Memory B cell (primary cell): ENCODE measurements at regions not wholly inside any gene's neighbourhood (a gene's known extent, or its start where the extent isn't known, plus 50 kb on each side); places are given as distances from the start of the nearest gene placed in this dataset.

Source experiments
- ATAC-seq: fragments of 150-1000 bp; cut with Tn5 transposase; 2 replicates; pipeline ENCODE4 v1.10.0; 2021; ENCODE audit warnings: low read depth, mild to moderate bottlenecking, moderate library complexity
- DNase-seq, 2 donors: peaks; one replicate each; pipeline ENCODE4 v3.0.0; 2022; ENCODE audit warnings: low spot score in 2 of 2
- H3K27ac Mint-ChIP-seq: one replicate; pipeline ENCODE4 v1.8.0; 2022; ENCODE audit warnings: mild to moderate bottlenecking, moderate library complexity, mixed read lengths
- H3K27me3 Mint-ChIP-seq: one replicate; pipeline ENCODE4 v1.8.0; 2022; ENCODE audit warnings: mixed read lengths
- H3K36me3 Mint-ChIP-seq: one replicate; pipeline ENCODE4 v1.8.0; 2022; ENCODE audit warnings: mild to moderate bottlenecking, mixed read lengths
- H3K4me1 Mint-ChIP-seq: one replicate; pipeline ENCODE4 v1.8.0; 2022; ENCODE audit warnings: mixed read lengths
- H3K4me3 Mint-ChIP-seq: one replicate; pipeline ENCODE4 v1.8.0; 2022; ENCODE audit warnings: mild to moderate bottlenecking, moderate library complexity, mixed read lengths
- H3K9me3 Mint-ChIP-seq: one replicate; pipeline ENCODE4 v1.8.0; 2022; ENCODE audit warnings: mixed read lengths

DNA sequence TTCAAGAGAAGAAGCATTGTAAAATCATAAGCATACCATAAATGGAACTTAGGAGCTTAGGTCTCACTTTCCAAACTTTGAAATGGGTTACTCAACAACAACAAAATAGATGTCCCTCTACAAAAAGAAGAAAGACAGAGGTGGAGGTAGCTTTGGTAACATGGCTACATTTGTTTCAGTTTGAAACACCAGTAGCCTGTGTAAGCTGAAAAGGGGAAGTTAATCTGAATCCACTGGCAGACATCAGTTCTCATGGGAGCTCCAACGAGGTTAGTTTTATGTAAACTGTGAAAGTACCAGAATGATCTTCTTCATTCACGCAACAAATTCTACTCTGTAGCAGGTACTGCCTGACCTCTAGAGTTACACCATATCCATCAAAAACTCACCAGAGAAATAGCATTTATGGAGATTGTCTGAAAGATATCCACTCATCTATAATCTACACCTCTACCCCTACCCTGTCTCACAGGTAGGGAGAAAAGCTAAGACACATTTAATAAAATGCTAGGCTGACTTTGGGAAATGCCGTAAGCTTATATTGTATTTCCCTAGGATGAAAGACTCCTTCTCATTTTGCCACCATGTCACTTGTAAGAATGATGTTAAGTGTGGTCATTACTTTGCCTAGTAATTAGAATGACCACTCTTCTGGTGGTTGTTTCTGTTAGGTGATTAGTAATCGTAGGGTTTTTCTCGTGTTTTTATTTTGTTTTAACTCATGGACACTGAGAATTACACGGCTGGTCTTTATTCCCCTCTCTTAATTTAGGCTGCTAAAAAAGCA lies 224.1 kb downstream of the ASCL1 start:
- peak overlapping the region; percentile 31 for H3K4me3 Mint-ChIP-seq
- DNase-seq: peak in 1 of 2 donors; percentile 37
- peaks cover 2% of the 10 kb centered on the region for H3K9me3 Mint-ChIP-seq
- peaks cover 11% of the 10 kb centered on the region for H3K4me1 Mint-ChIP-seq
- H3K27me3 Mint-ChIP-seq: no peaks in the 10 kb centered on the region
- no peak overlapping the region for H3K27ac Mint-ChIP-seq
- H3K36me3 Mint-ChIP-seq: no peaks in the 10 kb centered on the region
- ATAC-seq: peak; percentile 98

DNA sequence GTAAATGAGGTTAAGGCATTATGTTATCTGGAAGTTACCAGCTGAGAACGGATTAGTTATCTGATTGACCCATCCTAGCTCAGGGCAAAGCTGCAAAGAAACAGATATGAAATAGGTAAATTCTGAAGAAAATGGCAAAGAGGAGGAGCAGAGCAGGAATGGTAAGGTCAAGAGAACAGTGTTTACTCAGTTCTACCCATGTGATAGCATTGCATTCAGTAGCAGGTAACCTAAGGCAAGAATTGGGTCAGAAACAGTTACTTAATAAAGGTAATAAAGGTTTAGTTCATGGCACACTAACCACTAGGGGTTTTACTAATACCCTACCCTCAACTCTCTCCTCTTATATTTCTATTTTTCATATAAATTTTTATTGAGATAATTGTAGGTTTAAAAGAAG lies 224.8 kb downstream of the ASCL1 start:
- Mint-ChIP-seq H3K9me3 (peaks cover 2% of the 10 kb centered on the region), H3K36me3 (no peaks in the 10 kb centered on the region), H3K4me3 (no peak overlapping the region), H3K27me3 (no peaks in the 10 kb centered on the region), H3K4me1 (peaks cover 11% of the 10 kb centered on the region), H3K27ac (no peak overlapping the region)
- no peak for ATAC-seq
- DNase-seq: no peak

DNA sequence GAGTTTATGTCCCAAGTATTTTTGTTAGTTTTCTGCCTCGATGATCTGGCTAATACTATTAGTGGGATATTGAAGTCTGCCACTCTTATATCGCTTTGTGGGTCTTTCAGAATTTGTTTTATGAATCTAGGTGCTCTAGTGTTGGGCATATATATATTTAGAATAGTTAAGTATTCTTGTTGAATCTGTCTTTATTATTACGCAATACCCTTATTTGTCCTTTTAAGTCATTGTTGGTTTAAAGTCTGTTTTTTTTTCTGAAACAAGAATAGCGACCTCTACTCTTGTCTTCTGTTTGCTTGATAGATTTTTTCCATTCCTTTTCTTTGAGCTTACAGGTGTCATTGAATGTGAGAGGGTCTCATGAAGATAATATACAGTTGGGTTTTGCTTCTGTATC lies 239.0 kb downstream of the ASCL1 start:
- ATAC-seq: no peak
- H3K4me3 Mint-ChIP-seq: no peak overlapping the region

GRCh38 chr12:103197725-103198388 lies 240.4 kb downstream of the ASCL1 start:
- ATAC-seq (no peak), DNase-seq (no peak)
- Mint-ChIP-seq H3K9me3 (peaks cover 6% of the 10 kb centered on the region), H3K4me1 (no peaks in the 10 kb centered on the region), H3K36me3 (peaks cover 2% of the 10 kb centered on the region), H3K27me3 (peaks cover 2% of the 10 kb centered on the region), H3K4me3 (no peak overlapping the region), H3K27ac (no peak overlapping the region)

More for the DNA sequence above, 239.0 kb downstream of the ASCL1 start:
- peaks cover 6% of the 10 kb centered on the region for H3K9me3 Mint-ChIP-seq
- peaks cover 2% of the 10 kb centered on the region for H3K27me3 Mint-ChIP-seq
- H3K27ac Mint-ChIP-seq: no peak overlapping the region
- H3K36me3 Mint-ChIP-seq: peaks cover 1% of the 10 kb centered on the region
- DNase-seq: no peak
- H3K4me1 Mint-ChIP-seq: no peaks in the 10 kb centered on the region

- peaks cover 2% of the 10 kb centered on the region for H3K36me3 Mint-ChIP-seq
- no peak overlapping the region for H3K27ac Mint-ChIP-seq
Observed at GRCh38 chr12:103198499-103198898, 241.0 kb downstream of the ASCL1 start.

GRCh38 chr12:103205906-103206305 lies 248.4 kb downstream of the ASCL1 start:
- peaks cover 2% of the 10 kb centered on the region for H3K27me3 Mint-ChIP-seq
- DNase-seq (no peak), ATAC-seq (no peak)
- peaks cover 5% of the 10 kb centered on the region for H3K9me3 Mint-ChIP-seq
- no peak overlapping the region for H3K4me3 Mint-ChIP-seq
- H3K4me1 Mint-ChIP-seq: no peaks in the 10 kb centered on the region
- no peak overlapping the region for H3K27ac Mint-ChIP-seq
- H3K36me3 Mint-ChIP-seq: peaks cover 2% of the 10 kb centered on the region

More at GRCh38 chr12:103198499-103198898, 241.0 kb downstream of the ASCL1 start:
- Mint-ChIP-seq H3K4me3 (no peak overlapping the region), H3K4me1 (no peaks in the 10 kb centered on the region), H3K9me3 (peaks cover 6% of the 10 kb centered on the region), H3K27me3 (peaks cover 2% of the 10 kb centered on the region)
- no peak for ATAC-seq
- no peak for DNase-seq

DNA sequence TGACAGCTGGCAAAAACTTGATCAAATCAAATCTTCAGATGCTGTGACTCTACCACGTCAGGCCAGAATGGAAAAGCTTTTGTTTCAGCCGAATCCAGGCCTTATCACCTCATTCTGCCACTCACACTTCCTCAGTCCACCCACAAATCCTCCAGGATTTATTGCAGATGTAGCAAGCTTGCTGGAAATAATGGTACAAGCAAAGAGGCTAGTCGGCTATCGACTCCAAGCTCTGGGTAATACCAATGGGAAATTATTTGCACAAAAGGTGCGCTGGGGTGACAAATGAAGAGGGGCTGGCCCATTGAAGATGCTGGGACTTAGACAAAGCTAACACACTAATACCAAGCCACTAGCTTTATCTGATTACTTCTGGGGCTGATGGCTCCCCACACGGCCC lies 250.5 kb downstream of the ASCL1 start:
- H3K36me3 Mint-ChIP-seq: no peaks in the 10 kb centered on the region
- no peak overlapping the region for H3K4me3 Mint-ChIP-seq
- no peaks in the 10 kb centered on the region for H3K4me1 Mint-ChIP-seq
- no peak overlapping the region for H3K27ac Mint-ChIP-seq
- H3K9me3 Mint-ChIP-seq: peaks cover 5% of the 10 kb centered on the region
- peaks cover 2% of the 10 kb centered on the region for H3K27me3 Mint-ChIP-seq
- DNase-seq: no peak
- ATAC-seq: no peak

GRCh38 chr12:103241184-103241583 lies 254.6 kb downstream of the C12orf42 start:
- DNase-seq (no peak), ATAC-seq (no peak)

DNA sequence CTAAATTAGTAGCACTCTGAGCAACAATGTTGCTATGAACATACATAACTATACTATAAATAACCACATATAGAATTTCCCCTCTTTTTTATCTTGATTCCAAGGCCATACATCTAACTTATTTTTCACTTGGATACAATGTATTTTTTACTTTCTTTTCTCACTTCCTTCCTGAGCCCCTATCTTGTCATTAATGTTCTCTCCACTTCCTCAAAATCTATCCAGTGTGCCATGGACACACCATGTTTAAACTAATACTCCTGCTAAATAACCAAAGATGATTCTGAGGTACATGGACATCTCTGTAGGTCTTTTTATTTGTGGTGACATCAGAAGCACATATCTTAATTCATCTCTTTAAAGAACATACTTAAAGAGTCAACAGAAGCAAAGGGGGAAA lies 251.2 kb downstream of the C12orf42 start:
- Mint-ChIP-seq H3K27me3 (no peaks in the 10 kb centered on the region), H3K4me1 (peaks cover 3% of the 10 kb centered on the region), H3K27ac (no peak overlapping the region), H3K36me3 (no peaks in the 10 kb centered on the region), H3K9me3 (no peaks in the 10 kb centered on the region), H3K4me3 (no peak overlapping the region)
- ATAC-seq (no peak), DNase-seq (no peak)

More at GRCh38 chr12:103241184-103241583, 254.6 kb downstream of the C12orf42 start:
- no peaks in the 10 kb centered on the region for H3K27me3 Mint-ChIP-seq
- H3K4me3 Mint-ChIP-seq: no peak overlapping the region
- H3K36me3 Mint-ChIP-seq: peaks cover 2% of the 10 kb centered on the region
- H3K9me3 Mint-ChIP-seq: no peaks in the 10 kb centered on the region
- H3K27ac Mint-ChIP-seq: no peak overlapping the region
- H3K4me1 Mint-ChIP-seq: peaks cover 3% of the 10 kb centered on the region

DNA sequence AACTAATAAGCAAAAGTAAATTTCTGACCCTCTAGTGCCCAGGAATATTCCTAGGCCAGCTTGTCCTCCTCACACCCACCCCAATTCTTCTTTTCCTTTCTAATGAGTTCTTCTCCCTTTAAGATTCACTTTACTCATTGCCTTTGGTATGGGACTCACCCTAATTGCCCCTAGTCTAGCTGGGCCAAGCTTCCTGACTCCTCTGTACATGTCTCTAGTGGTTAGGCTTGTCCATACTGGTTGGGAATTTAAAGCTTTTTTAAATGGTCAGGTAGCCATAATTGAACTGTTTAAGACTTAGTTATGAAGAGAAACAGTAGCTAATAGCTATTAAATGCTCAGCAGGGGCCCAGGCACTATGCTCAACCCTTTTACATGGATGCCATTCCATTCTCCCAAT lies 248.2 kb downstream of the C12orf42 start:
- Mint-ChIP-seq H3K27me3 (no peaks in the 10 kb centered on the region), H3K4me3 (no peak overlapping the region), H3K4me1 (peaks cover 3% of the 10 kb centered on the region), H3K27ac (peak overlapping the region; percentile 7), H3K9me3 (peaks cover 2% of the 10 kb centered on the region), H3K36me3 (no peaks in the 10 kb centered on the region)
- DNase-seq: no peak
- no peak for ATAC-seq

GRCh38 chr12:103249607-103250006 lies 246.2 kb downstream of the C12orf42 start:
- Mint-ChIP-seq H3K36me3 (peaks cover 8% of the 10 kb centered on the region), H3K9me3 (peaks cover 2% of the 10 kb centered on the region), H3K4me3 (no peak overlapping the region), H3K27ac (no peak overlapping the region), H3K4me1 (peaks cover 2% of the 10 kb centered on the region), H3K27me3 (no peaks in the 10 kb centered on the region)
- ATAC-seq (no peak), DNase-seq (no peak)

- ATAC-seq: no peak
- no peaks in the 10 kb centered on the region for H3K27me3 Mint-ChIP-seq
- H3K4me3 Mint-ChIP-seq: no peak overlapping the region
Observed at GRCh38 chr12:103250487-103250886, 245.3 kb downstream of the C12orf42 start.

More at GRCh38 chr12:103250487-103250886, 245.3 kb downstream of the C12orf42 start:
- Mint-ChIP-seq H3K9me3 (peaks cover 2% of the 10 kb centered on the region), H3K36me3 (peaks cover 8% of the 10 kb centered on the region), H3K4me1 (no peaks in the 10 kb centered on the region), H3K27ac (no peak overlapping the region)
- DNase-seq: no peak
